GM12864 (cell line): ENCODE measurements at regions not wholly inside any gene's neighbourhood (a gene's known extent, or its start where the extent isn't known, plus 50 kb on each side); places are given as distances from the start of the nearest gene placed in this dataset.

Experiments used
- DNase-seq: peaks from one replicate; pipeline ENCODE4 v3.0.0-alpha.2; 2011; ENCODE audit warnings: low read depth
- H3K4me3 ChIP-seq: 2 replicates; pipeline ENCODE4 v1.5.1; 2011; ENCODE audit warnings: mild to moderate bottlenecking, low read depth, low read length, control low read depth
- TF ChIP-seq, protein P1 (sequence below): IDR thresholded peaks from 2 replicates; pipeline ENCODE4 v1.5.1; 2011; ENCODE audit warnings: low read depth, mild to moderate bottlenecking, moderate library complexity, low read length, control low read depth, inconsistent platforms; ENCODE audit errors: missing control alignments

DNA sequence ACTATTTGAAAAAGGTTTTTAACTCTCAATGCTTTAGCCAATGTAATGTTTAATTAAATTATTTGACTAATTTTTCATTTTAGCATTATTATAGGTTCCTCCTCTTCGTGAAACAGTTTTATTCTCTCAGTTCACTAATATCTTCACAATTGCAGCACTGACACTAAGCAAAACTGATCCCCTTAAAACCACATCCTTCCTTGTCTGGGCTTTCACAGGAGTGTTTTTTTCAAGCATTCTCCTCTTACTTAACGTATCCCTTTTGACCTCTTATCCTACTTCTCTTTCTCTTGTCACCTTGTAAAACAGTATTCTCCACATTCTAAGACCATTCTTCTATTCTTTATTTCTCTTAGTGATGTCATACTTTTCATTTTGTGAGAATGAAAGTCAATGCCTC lies 112.8 kb downstream of the DSC3 start:
- TF ChIP-seq, protein P1, sequence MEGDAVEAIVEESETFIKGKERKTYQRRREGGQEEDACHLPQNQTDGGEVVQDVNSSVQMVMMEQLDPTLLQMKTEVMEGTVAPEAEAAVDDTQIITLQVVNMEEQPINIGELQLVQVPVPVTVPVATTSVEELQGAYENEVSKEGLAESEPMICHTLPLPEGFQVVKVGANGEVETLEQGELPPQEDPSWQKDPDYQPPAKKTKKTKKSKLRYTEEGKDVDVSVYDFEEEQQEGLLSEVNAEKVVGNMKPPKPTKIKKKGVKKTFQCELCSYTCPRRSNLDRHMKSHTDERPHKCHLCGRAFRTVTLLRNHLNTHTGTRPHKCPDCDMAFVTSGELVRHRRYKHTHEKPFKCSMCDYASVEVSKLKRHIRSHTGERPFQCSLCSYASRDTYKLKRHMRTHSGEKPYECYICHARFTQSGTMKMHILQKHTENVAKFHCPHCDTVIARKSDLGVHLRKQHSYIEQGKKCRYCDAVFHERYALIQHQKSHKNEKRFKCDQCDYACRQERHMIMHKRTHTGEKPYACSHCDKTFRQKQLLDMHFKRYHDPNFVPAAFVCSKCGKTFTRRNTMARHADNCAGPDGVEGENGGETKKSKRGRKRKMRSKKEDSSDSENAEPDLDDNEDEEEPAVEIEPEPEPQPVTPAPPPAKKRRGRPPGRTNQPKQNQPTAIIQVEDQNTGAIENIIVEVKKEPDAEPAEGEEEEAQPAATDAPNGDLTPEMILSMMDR, result no peak
- H3K4me3 ChIP-seq, result no peak overlapping the region

DNA sequence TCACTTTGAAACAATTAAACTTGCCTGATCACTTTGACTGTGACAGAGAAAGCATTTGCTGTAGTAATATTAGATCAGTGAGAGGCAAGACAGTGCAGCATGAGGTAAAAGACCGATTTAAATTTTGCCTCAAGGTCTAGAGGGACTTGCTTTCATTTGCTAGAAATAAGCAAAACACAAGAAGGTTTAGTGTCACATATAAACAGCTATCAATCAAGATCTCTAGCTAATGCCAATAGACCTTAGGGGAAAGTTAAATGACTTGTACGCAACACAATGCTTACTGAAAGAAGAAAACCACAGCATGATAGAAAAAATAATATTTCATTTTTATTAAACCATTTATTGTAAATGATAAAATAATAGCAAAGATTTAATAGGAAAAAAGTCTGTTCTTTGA lies 113.5 kb downstream of the DSC3 start:
- DNase-seq, result no peak
- TF ChIP-seq, protein P1, result no peak
- no peak overlapping the region for H3K4me3 ChIP-seq

More for the DNA sequence above, 112.8 kb downstream of the DSC3 start:
- no peak for DNase-seq

DNA sequence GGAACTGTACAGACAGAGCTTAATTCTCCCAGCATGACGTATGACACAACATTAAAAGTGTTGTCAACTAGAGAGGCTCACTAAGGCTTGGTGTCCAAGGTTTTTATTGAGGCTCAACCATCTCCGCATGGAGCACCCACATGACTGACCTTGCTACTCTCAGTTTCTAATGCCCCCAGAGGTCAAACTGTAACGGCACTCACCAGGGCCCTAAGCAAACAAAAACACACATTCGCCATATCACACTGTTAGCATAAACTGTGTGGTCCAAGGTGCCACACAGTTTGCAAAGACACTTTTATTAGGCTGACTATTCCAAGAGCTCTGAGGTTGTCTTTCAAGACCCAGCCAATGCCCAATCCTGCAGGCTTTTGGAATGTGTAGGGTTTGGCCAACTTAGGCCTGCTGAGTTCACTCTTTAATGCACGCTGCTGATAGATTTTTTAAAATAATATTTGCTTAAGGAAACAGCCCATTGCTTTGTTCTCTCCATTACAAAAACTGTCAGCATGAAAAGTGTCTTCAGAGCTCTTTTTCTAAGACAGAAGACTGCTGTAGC lies 114.9 kb downstream of the DSC3 start:
- TF ChIP-seq, protein P1, result no peak
- H3K4me3 ChIP-seq, result no peak overlapping the region
- DNase-seq, result no peak

DNA sequence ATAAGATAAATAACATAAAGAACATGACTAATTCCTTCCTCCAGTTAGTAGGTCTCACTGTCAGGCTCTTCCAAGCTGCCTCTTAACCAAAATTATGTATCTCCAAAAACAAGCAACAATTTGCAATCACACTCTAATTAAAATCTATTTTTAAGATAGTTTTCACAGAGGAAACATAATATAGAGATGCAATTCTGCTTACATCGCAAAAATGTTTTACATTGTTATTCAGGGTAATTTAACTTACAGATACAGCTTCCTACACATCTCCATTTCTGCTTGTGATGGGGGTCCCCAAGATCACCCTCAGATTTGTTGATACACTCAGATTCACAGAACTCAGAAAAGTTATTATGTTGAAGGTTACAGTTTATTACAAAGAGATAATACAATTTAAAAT lies 115.5 kb downstream of the DSC3 start:
- TF ChIP-seq, protein P1, result no peak
- no peak for DNase-seq
- H3K4me3 ChIP-seq, result no peak overlapping the region

DNA sequence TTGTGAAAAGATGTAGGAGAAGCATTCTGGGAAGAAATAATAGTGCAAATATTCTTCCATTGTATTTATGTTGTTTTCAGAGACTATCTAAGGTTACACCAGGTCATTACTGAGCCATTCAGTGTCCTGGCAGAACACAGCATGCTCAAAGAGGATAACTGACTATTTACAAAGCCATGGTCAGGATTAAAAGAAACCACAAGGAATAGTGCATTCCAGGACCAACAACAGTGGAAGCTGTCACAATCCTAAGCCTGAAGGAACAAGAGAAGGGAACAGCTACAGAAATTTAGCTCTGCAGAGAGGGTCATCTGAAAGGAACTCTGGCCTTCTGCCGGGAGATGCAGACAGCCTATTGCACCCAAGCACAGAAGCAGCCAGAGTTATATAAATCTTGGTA lies 116.7 kb downstream of the DSC3 start:
- TF ChIP-seq, protein P1, result no peak
- DNase-seq, result no peak
- H3K4me3 ChIP-seq, result no peak overlapping the region

DNA sequence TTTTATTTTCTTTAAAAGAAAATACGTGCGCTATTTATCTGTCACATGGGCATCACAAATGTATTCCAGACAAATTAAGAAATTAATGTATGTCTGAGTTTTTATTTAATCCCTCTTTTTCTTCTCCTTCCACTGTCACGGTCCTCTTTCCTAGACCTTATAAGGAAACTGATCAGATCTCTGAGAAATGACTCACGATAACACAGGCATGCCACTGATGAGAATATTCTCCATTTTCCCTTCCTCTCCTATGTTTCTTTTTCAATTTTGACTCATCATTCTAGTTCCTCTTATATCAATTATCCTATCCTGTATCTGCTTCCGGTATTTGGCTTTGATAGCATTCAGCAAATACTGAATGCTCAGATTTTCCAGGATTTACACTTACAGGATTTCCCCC lies 121.8 kb downstream of the DSC3 start:
- no peak for DNase-seq
- TF ChIP-seq, protein P1, result no peak
- no peak overlapping the region for H3K4me3 ChIP-seq

DNA sequence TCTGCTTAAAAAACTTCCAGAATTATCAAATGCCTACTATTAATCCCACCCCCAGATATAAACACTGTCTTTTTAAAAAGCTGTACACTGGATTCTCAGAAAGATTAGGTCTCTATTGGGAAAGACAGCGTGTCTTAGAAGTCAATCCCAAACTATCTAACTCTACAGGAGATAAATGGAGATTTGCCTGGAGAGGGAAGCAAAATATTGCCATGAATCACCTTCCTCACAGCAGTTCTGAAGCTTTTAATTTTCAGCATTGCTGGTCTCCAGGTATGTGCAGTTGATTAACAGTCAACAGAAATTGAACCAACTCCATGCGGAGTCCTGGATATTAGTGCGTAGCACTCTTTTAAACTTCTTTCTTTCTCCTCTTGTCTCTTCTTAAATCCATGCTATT lies 122.2 kb downstream of the DSC3 start:
- DNase-seq, result no peak
- TF ChIP-seq, protein P1, result no peak
- H3K4me3 ChIP-seq, result no peak overlapping the region
